Thoracic aorta (tissue), 2 donors: ENCODE measurements at regions not wholly inside any gene's neighbourhood (a gene's known extent, or its start where the extent isn't known, plus 50 kb on each side); places are given as distances from the start of the nearest gene placed in this dataset.

Experiments
- ATAC-seq: fragments of 150-250 bp; one replicate; pipeline ENCODE4 v1.8.0; 2017; ENCODE audit warnings: low read depth; ENCODE audit not compliant: insufficient number of reproducible peaks, low FRiP score
- DNase-seq: peaks from one replicate; pipeline ENCODE4 v3.0.0-alpha.2; 2020; ENCODE audit warnings: low spot score
- H3K27ac ChIP-seq, 2 donors: fragments of 200-600 bp; sonication (generic); 1 replicate in 1 of 2; 2 replicates in 1 of 2; pipeline ENCODE4 v1.5.1; 2016; ENCODE audit warnings: mild to moderate bottlenecking in 2 of 2, moderate library complexity in 2 of 2
- H3K27me3 ChIP-seq: fragments of 200-600 bp; sonication (generic); replicated peaks from 2 replicates; pipeline ENCODE4 v1.6.0; 2016; ENCODE audit warnings: mild to moderate bottlenecking; ENCODE audit not compliant: insufficient read depth
- H3K36me3 ChIP-seq: fragments of 200-600 bp; sonication (generic); one replicate; pipeline ENCODE4 v1.5.1; 2016
- H3K4me1 ChIP-seq, 2 donors: fragments of 200-600 bp; sonication (generic); 1 replicate in 1 of 2; 2 replicates in 1 of 2; pipeline versions ENCODE4 v1.5.1 to v1.6.0; 2016; ENCODE audit warnings: low read depth in 2 of 2, mild to moderate bottlenecking in 1 of 2; ENCODE audit not compliant: control insufficient read depth in 1 of 2
- H3K4me3 ChIP-seq: fragments of 200-600 bp; sonication (generic); 2 replicates; pipeline ENCODE4 v1.5.1; 2016; ENCODE audit warnings: mild to moderate bottlenecking
- H3K9me3 ChIP-seq: fragments of 200-600 bp; sonication (generic); 2 replicates; pipeline ENCODE4 v1.5.1; 2016
- TF ChIP-seq, protein P1 (sequence below): fragments of 200-600 bp; sonication (generic); IDR thresholded peaks from one replicate; pipeline ENCODE4 v1.5.1; 2019; ENCODE audit warnings: antibody characterized with exemption

DNA sequence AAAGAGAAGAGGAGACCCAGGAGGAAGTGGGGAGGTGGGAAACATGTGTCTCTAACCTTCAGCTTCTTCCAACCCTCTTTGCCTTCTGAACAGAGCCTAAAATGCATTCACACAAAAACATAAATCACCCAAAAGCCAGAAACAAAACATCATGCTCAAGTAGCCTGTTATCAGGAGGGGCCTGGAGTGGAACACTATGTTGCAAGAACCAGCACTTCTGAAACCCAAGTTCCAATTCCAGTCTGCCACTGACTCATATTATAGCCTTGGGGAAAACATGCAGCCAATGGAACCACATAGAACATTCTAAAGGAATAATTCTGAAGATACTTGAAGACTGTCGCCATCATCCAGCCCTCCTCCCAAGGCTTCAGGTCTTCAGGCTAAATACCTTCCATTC, 169.8 kb upstream of the PLXNC1 start:
- ATAC-seq (no peak), DNase-seq (no peak)
- Histone ChIP-seq H3K9me3 (no peaks in the 10 kb centered on the region), H3K27me3 (no peaks in the 10 kb centered on the region), H3K4me3 (no peak overlapping the region), H3K4me1 (peaks cover 0 to 7% of the 10 kb centered on the region in 2 donors), H3K27ac (no peak overlapping the region), H3K36me3 (no peaks in the 10 kb centered on the region)
- TF ChIP-seq, protein P1, sequence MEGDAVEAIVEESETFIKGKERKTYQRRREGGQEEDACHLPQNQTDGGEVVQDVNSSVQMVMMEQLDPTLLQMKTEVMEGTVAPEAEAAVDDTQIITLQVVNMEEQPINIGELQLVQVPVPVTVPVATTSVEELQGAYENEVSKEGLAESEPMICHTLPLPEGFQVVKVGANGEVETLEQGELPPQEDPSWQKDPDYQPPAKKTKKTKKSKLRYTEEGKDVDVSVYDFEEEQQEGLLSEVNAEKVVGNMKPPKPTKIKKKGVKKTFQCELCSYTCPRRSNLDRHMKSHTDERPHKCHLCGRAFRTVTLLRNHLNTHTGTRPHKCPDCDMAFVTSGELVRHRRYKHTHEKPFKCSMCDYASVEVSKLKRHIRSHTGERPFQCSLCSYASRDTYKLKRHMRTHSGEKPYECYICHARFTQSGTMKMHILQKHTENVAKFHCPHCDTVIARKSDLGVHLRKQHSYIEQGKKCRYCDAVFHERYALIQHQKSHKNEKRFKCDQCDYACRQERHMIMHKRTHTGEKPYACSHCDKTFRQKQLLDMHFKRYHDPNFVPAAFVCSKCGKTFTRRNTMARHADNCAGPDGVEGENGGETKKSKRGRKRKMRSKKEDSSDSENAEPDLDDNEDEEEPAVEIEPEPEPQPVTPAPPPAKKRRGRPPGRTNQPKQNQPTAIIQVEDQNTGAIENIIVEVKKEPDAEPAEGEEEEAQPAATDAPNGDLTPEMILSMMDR: no peak

DNA sequence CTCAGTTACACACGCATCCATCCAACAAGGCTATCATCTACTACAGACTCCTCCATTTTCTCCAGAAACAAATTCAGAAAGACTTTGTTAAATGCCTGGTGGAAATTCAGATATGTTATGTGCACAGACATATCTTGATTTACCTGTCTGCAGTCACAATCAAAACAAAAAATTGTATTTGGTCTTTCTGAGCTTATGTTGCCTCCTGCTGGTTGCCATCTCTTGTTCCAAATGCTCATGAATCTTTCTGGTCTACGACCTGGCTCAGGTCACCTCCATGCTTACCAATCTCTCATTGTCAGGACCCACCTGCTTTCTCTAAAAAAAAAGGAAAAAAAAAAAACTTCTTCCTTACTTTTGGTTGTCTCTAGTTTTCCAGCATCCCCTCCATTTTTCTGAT, 169.2 kb upstream of the PLXNC1 start:
- H3K4me3 ChIP-seq: no peak overlapping the region
- H3K4me1 ChIP-seq: peaks cover 0 to 3% of the 10 kb centered on the region in 2 donors
- no peak for ATAC-seq
- H3K27me3 ChIP-seq: no peaks in the 10 kb centered on the region
- no peaks in the 10 kb centered on the region for H3K9me3 ChIP-seq
- no peaks in the 10 kb centered on the region for H3K36me3 ChIP-seq
- no peak for DNase-seq
- no peak overlapping the region for H3K27ac ChIP-seq
- TF ChIP-seq, protein P1: no peak

DNA sequence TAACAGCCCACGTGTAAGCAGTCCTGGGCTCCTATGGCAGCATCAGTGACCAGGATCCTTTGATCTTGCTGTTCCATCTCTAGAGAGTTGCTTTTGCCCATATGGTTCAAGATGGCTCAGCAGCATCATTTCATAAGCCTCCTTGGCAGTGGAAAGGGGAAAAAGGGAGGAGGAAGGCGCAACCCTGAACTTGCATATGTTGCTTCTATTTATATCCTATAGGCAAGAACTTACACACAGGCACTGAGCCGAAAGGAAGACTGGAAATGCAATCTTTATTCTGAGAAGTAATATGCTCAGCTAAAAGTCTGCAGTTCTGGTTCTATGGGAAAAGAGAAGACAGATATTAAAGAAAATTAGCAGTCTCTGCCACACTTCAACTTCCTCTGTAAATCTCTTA, 167.7 kb upstream of the PLXNC1 start:
- TF ChIP-seq, protein P1: no peak
- Histone ChIP-seq H3K27ac (no peak overlapping the region), H3K9me3 (no peaks in the 10 kb centered on the region), H3K27me3 (no peaks in the 10 kb centered on the region), H3K36me3 (no peaks in the 10 kb centered on the region), H3K4me3 (no peak overlapping the region), H3K4me1 (no peaks in the 10 kb centered on the region)
- no peak for ATAC-seq
- no peak for DNase-seq

DNA sequence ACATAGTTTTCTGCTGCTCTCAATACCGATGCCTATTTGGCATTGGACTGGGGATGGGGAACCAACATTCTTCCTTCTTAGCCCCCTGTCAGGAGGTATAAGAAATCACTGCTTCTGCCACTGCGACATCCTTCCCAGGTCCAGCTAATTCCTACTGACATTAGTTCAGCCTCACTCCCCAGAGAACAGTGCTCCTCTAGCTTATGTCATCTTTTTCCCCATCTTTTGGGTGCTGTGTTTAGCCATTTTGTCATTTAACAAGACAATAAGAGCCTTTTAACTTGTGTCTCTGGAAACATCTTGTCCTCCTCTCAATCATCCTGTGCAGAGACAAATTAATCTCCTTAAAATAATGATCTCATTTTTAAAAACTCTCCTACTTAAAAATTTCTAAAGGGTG, 167.0 kb upstream of the PLXNC1 start:
- Histone ChIP-seq H3K4me3 (no peak overlapping the region), H3K27me3 (no peaks in the 10 kb centered on the region), H3K36me3 (no peaks in the 10 kb centered on the region), H3K4me1 (no peaks in the 10 kb centered on the region), H3K9me3 (no peaks in the 10 kb centered on the region), H3K27ac (no peak overlapping the region)
- TF ChIP-seq, protein P1: no peak
- ATAC-seq: no peak
- DNase-seq: no peak

DNA sequence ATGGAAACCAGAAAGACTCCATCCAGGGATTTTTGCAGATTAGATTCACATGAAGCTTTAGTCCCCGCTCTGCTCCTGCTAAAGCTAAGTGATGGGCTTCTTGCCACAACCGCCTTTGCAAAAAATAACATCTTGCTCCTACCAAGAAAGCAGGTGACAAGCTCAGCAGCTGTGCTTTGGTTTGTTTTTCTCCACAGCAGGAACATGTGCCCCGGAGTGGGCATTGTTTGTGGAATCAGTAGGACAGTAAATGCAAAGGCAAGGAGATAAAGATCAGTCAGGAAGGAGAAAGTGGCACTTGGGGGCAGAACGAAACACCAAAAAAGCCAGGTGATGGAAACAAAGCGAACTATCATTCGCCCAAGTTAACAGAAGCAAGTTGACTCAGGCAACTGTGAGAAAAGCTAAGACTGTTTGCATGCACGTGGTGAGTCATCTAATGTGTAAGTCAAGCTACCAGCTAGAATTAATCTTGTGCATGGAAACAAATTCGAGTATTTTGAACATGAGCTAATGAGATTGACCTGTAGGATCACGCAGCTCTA, 165.5 kb upstream of the PLXNC1 start:
- H3K27ac ChIP-seq: no peak overlapping the region
- ATAC-seq (no peak), DNase-seq (no peak)
- H3K9me3 ChIP-seq: no peaks in the 10 kb centered on the region
- no peaks in the 10 kb centered on the region for H3K36me3 ChIP-seq
- no peak overlapping the region for H3K4me3 ChIP-seq
- no peaks in the 10 kb centered on the region for H3K27me3 ChIP-seq
- H3K4me1 ChIP-seq: no peaks in the 10 kb centered on the region
- TF ChIP-seq, protein P1: no peak
